AG09319 (cell line): ENCODE measurements at regions not wholly inside any gene's neighbourhood (a gene's known extent, or its start where the extent isn't known, plus 50 kb on each side); places are given as distances from the start of the nearest gene placed in this dataset.

Experiments used
- DNase-seq: peaks from one replicate; pipeline ENCODE4 v3.0.0-alpha.2; 2010; ENCODE audit warnings: low read depth; ENCODE audit errors: extremely low read depth
- TF ChIP-seq, protein P1 (sequence below): IDR thresholded peaks from 2 replicates; pipeline ENCODE4 v1.5.1; 2011; ENCODE audit warnings: low read depth, mild to moderate bottlenecking, inconsistent platforms, low read length, moderate library complexity

DNA sequence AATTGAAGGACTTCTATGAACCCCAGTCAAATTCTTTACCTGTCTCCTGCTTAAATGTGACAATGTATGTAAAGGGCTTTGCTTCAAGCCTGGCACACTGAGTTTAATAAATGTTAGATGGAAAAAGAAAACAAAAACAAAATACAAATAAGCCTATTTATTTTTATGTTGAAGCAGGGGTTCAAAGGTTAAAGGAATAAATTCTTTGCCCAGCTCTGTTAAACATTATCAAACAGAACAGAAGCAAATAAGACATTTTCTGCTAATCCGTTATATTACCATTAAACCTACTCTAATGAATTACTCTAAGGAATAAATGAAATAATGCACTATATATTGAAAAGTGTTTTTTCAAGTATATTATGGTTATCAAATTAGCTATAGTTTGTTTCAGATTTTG is 182.5 kb upstream of the CEP162 start:
- TF ChIP-seq, protein P1, sequence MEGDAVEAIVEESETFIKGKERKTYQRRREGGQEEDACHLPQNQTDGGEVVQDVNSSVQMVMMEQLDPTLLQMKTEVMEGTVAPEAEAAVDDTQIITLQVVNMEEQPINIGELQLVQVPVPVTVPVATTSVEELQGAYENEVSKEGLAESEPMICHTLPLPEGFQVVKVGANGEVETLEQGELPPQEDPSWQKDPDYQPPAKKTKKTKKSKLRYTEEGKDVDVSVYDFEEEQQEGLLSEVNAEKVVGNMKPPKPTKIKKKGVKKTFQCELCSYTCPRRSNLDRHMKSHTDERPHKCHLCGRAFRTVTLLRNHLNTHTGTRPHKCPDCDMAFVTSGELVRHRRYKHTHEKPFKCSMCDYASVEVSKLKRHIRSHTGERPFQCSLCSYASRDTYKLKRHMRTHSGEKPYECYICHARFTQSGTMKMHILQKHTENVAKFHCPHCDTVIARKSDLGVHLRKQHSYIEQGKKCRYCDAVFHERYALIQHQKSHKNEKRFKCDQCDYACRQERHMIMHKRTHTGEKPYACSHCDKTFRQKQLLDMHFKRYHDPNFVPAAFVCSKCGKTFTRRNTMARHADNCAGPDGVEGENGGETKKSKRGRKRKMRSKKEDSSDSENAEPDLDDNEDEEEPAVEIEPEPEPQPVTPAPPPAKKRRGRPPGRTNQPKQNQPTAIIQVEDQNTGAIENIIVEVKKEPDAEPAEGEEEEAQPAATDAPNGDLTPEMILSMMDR = no peak
- DNase-seq = no peak

DNA sequence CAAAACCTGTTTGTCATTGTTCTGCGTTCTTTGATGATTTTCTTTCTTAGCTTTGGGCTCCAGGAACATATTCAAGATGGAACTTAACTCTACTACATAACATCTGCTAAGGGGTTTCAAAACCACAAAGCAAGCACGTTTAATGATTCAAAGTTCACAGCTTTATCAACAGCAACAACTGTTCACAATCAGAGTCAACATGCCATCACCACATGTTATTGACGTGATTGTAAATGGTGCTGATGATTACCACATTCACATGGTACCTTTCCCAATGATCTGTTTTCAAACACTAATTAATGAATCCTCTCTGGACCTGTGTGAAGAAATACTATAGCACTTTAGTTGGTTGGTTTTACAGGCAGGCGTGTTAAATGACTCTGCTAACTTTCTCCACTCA is 180.6 kb upstream of the CEP162 start:
- no peak for DNase-seq

DNA sequence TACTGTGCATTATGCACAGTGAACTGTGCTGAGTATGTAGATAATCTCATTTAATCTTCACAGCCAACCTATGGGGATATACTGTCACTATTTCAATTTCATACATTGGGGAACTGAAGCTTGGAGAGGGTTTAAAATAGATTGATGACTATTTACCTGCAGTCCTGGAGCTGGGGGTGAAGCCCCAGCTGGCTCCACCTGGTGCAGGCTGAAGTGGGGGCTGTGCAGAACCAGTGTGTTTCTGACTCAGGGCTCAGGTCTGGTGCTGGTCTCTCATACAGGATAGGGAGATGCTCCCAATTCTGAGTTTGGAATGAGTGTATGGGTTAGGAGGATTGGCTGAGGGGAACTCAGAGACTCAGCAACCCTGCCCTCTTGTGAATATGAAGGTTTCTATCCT is 176.1 kb upstream of the CEP162 start:
- DNase-seq = no peak
- TF ChIP-seq, protein P1 = no peak

More for the DNA sequence above, 180.6 kb upstream of the CEP162 start:
- TF ChIP-seq, protein P1 = no peak

DNA sequence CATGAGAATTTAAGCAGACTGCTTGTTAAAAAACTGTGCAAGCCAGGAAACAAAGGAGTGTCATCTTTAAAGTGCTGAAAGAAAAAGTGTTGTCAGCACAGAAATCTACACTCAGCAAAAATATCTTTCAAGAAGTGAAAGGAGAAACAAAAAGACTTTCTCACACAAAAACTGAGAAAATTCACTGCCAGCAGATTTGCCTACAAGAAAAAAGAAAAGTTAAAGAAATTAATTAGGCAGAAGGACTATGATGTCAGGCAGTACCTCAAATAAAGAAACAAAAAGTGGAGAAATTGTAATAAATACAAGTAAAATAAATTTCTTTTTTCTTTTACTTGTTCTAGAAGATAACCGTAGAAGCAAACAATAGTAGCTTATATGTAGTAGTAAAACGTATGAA is 171.6 kb upstream of the CEP162 start:
- DNase-seq = no peak
- TF ChIP-seq, protein P1 = no peak

DNA sequence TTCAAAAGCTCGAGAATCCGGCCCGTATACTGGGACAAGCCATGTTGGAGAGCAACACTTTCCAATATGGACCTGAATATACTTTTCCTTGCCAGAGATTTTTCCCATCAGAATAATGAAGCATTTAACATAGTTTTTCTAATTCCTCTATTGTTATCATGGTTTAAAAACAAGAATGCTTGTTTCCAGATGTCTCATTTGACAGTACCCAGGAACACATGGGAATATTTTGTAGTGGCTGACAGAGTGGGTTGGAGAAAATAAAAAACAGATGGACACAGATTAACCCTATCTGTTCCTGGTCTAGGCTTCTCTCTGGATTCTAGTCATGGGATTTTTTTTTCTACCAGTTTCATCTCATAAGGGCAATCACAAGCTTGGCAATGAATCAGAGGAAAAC is 164.8 kb upstream of the CEP162 start:
- peak; percentile 5 for DNase-seq
- TF ChIP-seq, protein P1 = no peak

DNA sequence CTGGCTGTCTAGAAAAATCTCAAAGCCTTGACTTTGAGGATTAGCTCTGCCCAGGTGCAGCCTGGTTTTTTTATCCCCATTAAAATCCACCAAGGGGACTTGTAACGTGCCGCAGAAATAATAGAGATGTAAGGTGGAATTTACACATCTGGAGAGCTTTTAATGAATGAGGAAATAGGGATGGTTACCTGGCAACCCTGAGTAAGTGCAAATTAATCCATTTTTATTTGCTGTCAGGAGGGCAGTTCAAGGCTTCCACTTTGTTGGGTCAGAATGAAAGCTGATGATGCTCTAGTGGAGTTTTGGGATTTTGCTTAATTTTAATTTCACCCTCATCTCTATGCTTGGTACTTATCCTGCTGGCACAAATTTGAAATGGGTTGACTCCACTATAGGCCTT is 163.4 kb upstream of the CEP162 start:
- DNase-seq = no peak
- TF ChIP-seq, protein P1 = no peak

DNA sequence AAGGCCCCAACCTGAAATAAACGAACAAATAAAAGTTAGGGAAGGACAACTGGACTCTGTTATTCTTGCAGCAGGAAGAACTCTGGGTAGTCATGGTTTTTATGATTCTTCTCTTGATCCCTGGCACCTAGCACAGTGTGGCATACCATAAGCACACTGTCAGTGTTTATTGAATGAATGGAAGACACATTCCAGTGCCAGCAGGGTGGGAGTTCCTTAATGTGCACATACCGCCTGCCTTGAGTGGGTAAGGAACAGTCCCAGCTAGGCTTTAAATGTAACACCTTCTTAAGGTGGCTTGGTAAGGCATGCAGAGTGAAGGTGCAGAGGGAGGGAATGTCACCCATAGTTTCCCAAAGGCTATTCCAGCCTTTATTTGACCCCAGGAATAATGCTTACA is 162.9 kb upstream of the CEP162 start:
- DNase-seq = no peak
- TF ChIP-seq, protein P1 = no peak
